ENCODE measurements at regions not wholly inside any gene's neighbourhood (a gene's known extent, or its start where the extent isn't known, plus 50 kb on each side); places are given as distances from the start of the nearest gene placed in this dataset.

DNA sequence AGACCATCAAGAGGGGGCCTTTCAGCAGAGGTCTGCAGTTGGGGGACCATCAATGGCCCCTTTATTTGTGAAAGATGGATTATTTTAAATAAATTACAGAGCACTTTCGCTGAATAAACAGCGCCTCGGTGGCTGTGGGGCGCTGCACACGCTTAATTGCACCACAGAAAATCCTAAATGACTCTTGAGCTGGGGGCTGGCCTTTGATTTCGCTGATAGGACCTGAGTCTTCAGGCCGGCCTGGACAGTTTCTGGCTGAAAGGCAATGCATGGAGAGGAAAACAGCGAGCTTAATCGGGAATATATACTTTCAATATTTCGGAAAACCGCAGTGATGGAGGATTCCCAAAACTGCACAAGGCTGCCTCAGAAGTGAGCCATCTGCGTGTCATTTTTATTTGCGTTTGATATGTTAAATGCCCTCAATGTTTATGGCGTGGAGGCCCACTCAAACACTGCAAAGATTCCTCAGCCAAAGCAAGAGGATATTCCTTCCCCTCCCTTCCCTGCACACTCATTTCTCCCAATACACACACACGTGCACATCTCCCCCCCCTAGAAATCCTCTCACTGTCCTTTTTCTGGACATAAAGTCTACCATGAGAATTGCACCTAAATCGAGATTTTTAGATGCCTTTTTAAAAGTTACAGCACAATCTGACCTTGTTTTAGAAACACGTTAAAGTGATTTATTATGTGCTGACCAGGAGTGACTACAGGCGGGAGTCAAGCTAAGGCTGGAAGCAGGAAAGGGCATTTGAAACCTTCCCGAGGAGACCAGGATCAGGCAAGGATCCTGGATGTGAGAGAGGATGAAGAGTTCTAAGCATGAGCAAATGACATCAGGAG is 340.7 kb downstream of the RAB28 start:
- no peak for TF ChIP-seq ARNTL (CRISPR knock-in tag; IDR thresholded peaks at IDR 0.05)
- no peak for TF ChIP-seq SMC3 (IDR thresholded peaks at IDR 0.05; ENCODE audit: low read length)
- TF ChIP-seq, protein P1, sequence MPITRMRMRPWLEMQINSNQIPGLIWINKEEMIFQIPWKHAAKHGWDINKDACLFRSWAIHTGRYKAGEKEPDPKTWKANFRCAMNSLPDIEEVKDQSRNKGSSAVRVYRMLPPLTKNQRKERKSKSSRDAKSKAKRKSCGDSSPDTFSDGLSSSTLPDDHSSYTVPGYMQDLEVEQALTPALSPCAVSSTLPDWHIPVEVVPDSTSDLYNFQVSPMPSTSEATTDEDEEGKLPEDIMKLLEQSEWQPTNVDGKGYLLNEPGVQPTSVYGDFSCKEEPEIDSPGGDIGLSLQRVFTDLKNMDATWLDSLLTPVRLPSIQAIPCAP (CRISPR knock-in tag; IDR thresholded peaks at IDR 0.05; ENCODE audit: low read depth) = no peak
- TF ChIP-seq, protein P2, sequence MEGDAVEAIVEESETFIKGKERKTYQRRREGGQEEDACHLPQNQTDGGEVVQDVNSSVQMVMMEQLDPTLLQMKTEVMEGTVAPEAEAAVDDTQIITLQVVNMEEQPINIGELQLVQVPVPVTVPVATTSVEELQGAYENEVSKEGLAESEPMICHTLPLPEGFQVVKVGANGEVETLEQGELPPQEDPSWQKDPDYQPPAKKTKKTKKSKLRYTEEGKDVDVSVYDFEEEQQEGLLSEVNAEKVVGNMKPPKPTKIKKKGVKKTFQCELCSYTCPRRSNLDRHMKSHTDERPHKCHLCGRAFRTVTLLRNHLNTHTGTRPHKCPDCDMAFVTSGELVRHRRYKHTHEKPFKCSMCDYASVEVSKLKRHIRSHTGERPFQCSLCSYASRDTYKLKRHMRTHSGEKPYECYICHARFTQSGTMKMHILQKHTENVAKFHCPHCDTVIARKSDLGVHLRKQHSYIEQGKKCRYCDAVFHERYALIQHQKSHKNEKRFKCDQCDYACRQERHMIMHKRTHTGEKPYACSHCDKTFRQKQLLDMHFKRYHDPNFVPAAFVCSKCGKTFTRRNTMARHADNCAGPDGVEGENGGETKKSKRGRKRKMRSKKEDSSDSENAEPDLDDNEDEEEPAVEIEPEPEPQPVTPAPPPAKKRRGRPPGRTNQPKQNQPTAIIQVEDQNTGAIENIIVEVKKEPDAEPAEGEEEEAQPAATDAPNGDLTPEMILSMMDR (CRISPR knock-in tag; IDR thresholded peaks at IDR 0.05) = no peak
- TF ChIP-seq, protein P3, sequence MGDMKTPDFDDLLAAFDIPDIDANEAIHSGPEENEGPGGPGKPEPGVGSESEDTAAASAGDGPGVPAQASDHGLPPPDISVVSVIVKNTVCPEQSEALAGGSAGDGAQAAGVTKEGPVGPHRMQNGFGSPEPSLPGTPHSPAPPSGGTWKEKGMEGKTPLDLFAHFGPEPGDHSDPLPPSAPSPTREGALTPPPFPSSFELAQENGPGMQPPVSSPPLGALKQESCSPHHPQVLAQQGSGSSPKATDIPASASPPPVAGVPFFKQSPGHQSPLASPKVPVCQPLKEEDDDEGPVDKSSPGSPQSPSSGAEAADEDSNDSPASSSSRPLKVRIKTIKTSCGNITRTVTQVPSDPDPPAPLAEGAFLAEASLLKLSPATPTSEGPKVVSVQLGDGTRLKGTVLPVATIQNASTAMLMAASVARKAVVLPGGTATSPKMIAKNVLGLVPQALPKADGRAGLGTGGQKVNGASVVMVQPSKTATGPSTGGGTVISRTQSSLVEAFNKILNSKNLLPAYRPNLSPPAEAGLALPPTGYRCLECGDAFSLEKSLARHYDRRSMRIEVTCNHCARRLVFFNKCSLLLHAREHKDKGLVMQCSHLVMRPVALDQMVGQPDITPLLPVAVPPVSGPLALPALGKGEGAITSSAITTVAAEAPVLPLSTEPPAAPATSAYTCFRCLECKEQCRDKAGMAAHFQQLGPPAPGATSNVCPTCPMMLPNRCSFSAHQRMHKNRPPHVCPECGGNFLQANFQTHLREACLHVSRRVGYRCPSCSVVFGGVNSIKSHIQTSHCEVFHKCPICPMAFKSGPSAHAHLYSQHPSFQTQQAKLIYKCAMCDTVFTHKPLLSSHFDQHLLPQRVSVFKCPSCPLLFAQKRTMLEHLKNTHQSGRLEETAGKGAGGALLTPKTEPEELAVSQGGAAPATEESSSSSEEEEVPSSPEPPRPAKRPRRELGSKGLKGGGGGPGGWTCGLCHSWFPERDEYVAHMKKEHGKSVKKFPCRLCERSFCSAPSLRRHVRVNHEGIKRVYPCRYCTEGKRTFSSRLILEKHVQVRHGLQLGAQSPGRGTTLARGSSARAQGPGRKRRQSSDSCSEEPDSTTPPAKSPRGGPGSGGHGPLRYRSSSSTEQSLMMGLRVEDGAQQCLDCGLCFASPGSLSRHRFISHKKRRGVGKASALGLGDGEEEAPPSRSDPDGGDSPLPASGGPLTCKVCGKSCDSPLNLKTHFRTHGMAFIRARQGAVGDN (CRISPR knock-in tag; IDR thresholded peaks at IDR 0.05) = no peak
- TF ChIP-seq, protein P4, sequence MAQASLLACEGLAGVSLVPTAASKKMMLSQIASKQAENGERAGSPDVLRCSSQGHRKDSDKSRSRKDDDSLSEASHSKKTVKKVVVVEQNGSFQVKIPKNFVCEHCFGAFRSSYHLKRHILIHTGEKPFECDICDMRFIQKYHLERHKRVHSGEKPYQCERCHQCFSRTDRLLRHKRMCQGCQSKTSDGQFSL (CRISPR knock-in tag; IDR thresholded peaks at IDR 0.05) = no peak
- no peak for TF ChIP-seq ELF4 (CRISPR knock-in tag; IDR thresholded peaks at IDR 0.05; ENCODE audit: borderline replicate concordance)
- TF ChIP-seq IRF2 (CRISPR knock-in tag; IDR thresholded peaks at IDR 0.05) = no peak

All from HepG2 (cell line).